Urothelium cell line (cell line): ENCODE measurements at regions not wholly inside any gene's neighbourhood (a gene's known extent, or its start where the extent isn't known, plus 50 kb on each side); places are given as distances from the start of the nearest gene placed in this dataset.
A peak's percentile ranks its signal among the peaks of the same experiment; 100 is the strongest.
"Not testable (repeated sequence)": the region's sequence is repeated elsewhere in the genome, so short reads cannot be mapped to it uniquely, and the experiment has no call there.

ENCODE experiments used
- DNase-seq: peaks from one replicate; pipeline ENCODE4 v3.0.0; 2011; ENCODE audit warnings: low spot score, mixed read lengths
- FAIRE-seq: peaks from 2 replicates; lab custom pipeline; 2011; peaks lifted over from hg19 to GRCh38; lab: Jason Lieb, UNC

DNA sequence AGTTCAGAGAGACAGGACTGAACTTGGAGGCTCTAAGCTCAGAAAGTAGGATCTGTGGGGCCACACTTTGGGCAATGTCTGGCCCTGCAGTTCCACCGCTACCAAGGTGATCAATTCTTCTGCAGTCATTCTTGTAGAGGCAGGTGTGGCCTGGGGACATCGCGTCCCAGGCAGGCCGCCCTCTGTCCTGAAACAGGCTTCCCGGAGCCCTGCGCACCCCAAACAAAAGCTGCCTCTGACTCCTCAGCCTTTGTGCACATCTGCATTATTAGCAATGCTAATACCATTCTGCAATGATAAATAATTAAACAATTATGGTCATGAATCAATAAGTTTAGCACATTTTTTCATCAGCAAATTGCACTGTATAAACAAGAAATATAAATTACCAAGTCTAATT is 160.2 kb downstream of the URI1 start:
- DNase-seq = no peak
- no peak for FAIRE-seq

DNA sequence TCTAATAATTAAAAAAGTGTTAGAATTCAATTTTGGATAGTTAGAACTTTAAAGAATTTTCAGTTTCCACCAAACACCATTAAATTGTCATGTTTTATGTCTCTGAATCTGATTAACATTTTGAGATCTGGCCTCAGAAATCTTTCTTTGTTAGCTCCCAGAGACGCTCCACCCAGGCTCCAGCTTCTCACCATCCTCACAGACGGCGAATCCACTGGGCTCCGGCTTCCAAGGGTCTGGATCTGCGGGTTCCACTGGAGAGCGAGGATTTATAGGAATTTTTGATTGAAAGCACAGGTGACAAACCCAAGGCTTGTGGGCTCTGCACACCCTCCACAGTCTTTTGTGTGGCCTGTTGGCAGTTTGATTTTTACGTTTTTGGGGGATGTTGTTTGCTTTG is 160.6 kb downstream of the URI1 start:
- FAIRE-seq (no peak), DNase-seq (no peak)

DNA sequence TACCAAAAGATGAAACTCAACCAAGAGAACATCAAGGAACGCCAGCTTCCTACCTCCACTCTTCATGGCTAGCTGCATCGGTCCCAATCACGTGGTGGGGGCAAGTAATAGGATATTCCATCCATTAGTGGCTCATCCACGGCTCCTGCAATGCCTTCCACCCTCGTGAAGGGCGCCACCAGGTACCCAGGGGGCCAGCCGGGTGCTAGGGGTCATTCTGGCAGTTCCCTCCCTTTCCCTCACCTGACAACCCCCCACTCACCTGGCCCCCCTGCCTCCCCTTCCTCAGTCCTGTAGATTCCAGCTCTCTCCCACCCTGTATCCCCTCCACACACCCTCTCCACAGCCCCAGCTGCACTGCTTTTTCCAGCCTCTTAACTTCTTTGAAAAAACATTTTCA is 161.9 kb downstream of the URI1 start:
- DNase-seq (no peak), FAIRE-seq (peak; percentile 48)

GRCh38 chr19:30105316-30105715 is 163.3 kb downstream of the URI1 start:
- DNase-seq (no peak), FAIRE-seq (peak; percentile 32)

DNA sequence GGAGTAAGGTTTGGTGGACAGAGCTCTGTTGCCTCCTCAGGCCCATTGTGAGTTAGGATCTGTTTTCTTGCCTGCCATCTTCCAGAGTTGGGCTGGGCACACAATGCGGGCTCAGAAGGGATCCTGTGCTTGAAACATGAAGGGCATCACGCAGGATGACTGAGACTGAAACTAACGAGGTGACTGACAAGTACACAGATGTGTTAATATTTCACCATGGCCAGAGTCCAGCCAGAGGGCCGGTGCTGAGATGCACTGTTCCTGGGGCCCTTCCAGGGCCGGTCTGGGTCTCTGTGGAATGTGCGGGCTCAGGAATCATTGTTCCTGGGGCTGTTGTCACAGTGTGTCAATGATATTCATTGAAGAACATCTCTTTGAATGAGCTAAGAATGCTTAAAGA is 163.7 kb downstream of the URI1 start:
- peak; percentile 56 for FAIRE-seq
- no peak for DNase-seq

- no peak for FAIRE-seq
- no peak for DNase-seq
These were observed 164.5 kb downstream of the URI1 start for GRCh38 chr19:30106417-30107095.

DNA sequence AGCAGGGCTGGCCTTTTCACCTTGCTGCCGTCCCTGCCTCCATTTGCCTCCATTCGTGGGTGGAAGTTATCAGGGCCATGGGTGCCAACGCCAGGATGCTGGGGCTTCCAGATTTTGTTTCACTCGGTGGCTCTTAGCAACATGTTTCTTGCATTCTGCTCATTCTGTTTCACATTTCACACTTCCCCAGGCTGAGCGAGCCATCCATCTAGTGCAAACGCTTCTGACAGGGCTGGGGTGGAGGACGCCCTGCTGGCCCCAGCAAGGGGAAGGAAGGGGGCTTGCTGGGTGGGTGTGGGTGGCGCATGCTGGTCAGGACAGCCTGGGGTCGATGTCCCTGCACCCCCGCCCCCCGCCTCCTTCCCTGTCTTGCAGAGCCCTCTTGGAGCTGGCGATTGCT is 165.2 kb downstream of the URI1 start:
- FAIRE-seq (no peak), DNase-seq (no peak)

- FAIRE-seq = no peak
- no peak for DNase-seq
These were observed 167.5 kb downstream of the URI1 start for GRCh38 chr19:30109565-30109964.

- peak; percentile 70 for FAIRE-seq
- DNase-seq = no peak
These were observed 169.2 kb downstream of the URI1 start for GRCh38 chr19:30111021-30111855.

- DNase-seq (no peak), FAIRE-seq (no peak)
These were observed 170.1 kb downstream of the URI1 start for GRCh38 chr19:30112171-30112570.

DNA sequence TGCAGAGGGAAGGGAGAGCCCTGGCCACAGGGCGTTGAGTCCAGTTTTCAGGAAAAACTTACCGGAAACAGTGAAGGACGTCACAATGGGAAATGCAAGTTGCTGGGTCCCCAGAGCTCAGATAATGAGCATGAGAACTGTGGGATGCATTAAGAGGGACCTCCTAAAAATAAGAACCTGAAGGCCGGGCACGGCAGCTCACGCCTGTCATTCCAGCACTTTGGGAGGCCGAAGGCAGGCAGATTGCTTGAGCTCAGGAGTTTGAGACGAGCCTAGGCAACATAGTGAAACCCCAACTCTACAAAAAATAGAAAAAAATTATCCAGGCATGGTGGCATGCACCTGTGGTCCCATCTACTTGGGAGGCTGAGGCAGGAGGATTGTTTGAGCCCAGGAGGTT is 170.6 kb downstream of the URI1 start:
- DNase-seq (no peak), FAIRE-seq (no peak)

GRCh38 chr19:30113186-30113585 is 171.1 kb downstream of the URI1 start:
- FAIRE-seq = no peak
- DNase-seq = no peak

GRCh38 chr19:30114095-30114494 is 172.1 kb downstream of the URI1 start:
- not testable (repeated sequence) for DNase-seq, FAIRE-seq

DNA sequence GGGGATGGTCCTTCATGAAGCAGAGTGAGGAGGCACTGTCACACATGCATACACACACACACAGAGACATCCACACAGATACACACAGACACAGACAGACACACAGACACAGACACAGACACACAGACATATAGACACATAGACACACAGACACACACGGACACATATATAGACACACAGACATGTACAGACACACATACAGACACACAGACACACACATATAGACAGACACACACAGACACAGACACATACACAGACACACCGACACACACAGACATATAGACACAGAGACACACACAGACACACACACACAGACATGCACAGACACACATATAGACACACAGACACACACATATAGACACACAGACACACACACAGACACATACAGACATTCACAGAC is 173.9 kb downstream of the URI1 start:
- DNase-seq (no peak), FAIRE-seq (no peak)

DNA sequence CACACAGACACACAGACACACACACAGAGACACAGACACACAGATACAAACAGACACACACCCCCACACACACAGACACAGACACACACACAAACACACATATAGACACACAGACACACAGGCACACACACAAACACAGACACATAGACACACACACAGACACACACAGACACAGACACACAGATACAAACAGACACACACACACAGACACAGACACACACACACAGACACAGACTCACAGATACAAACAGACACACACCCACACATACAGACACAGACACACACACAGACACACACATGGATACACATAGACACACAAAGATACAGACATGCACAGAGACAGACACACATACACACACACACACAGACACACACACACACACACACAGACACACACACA is 174.5 kb downstream of the URI1 start:
- DNase-seq (no peak), FAIRE-seq (no peak)

DNA sequence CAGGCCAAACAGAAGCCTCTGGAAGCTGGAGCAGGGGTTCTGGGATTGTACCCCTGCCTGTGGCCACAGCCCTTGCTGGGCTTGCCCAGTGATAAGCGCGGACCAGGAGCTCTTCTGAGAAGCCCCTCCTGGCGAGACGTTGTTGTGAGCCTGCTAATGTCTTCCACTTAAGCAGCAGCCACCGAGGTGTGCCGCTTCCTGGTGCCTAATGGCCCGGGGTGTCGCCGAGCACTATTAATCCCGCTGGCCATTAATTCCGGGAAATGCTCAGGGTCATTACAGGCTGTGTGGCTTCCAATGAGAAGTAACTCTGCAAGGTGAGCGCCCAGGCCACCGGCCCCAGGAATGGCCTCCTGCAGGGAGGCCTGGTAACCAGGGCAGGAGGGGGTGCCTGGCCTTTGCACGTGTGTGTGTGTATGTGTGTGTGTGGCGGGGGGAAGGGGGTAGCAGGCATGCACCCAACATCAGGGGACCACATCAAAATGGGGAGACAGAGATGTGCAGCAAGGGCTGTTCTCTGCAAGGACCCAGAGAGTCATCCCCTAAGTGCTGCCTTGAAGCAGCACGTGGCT is 175.0 kb downstream of the URI1 start:
- no peak for FAIRE-seq

GRCh38 chr19:30117636-30118145 is 175.7 kb downstream of the URI1 start:
- FAIRE-seq (peak; percentile 9), DNase-seq (no peak)

More for the DNA sequence above, 175.0 kb downstream of the URI1 start:
- no peak for DNase-seq

GRCh38 chr19:30118221-30118620 is 176.2 kb downstream of the URI1 start:
- no peak for FAIRE-seq
- DNase-seq = no peak

GRCh38 chr19:30118760-30119159 is 176.7 kb downstream of the URI1 start:
- FAIRE-seq (peak; percentile 44), DNase-seq (no peak)

- DNase-seq = no peak
These were observed 177.3 kb downstream of the URI1 start for GRCh38 chr19:30119180-30119908.

DNA sequence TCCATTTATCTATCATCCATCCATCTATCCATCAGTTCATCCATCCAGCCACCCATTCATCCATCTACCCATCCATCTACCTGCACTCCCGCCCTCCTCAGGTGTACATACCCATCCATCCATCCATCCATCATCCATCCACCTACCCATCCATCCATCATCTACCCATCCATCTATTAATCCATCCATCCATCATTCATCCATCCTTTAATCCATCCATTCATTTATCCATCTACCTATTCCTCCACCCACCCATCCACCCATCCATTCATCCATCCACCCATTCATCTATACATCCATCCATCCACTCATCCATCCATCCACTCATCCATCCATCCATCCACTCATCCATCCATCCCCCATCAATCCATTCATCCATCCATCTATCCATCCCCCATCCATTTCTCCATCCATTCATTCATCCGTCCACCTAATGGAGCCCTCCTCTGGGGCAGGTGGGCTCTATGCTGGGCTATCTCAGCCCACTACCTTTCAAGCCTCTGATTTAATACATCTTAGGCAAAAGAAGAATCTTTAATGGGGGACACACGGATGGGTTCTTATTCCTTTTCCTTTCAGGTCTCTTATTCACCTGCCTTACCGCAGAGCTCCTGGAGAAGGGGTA is 178.9 kb downstream of the URI1 start:
- FAIRE-seq (peak; percentile 91), DNase-seq (no peak)

More at GRCh38 chr19:30119180-30119908, 177.3 kb downstream of the URI1 start:
- FAIRE-seq = no peak
